GM12801 (cell line): ENCODE measurements at regions not wholly inside any gene's neighbourhood (a gene's known extent, or its start where the extent isn't known, plus 50 kb on each side); places are given as distances from the start of the nearest gene placed in this dataset.

ENCODE experiments used
- TF ChIP-seq, protein P1 (sequence below): IDR thresholded peaks from one replicate; pipeline ENCODE4 v1.5.1; 2011; ENCODE audit warnings: control low read depth; ENCODE audit not compliant: insufficient read length; ENCODE audit errors: extremely low read depth

GRCh38 chr11:95456714-95457491 lies 225.9 kb upstream of the SESN3 start:
- TF ChIP-seq, protein P1, sequence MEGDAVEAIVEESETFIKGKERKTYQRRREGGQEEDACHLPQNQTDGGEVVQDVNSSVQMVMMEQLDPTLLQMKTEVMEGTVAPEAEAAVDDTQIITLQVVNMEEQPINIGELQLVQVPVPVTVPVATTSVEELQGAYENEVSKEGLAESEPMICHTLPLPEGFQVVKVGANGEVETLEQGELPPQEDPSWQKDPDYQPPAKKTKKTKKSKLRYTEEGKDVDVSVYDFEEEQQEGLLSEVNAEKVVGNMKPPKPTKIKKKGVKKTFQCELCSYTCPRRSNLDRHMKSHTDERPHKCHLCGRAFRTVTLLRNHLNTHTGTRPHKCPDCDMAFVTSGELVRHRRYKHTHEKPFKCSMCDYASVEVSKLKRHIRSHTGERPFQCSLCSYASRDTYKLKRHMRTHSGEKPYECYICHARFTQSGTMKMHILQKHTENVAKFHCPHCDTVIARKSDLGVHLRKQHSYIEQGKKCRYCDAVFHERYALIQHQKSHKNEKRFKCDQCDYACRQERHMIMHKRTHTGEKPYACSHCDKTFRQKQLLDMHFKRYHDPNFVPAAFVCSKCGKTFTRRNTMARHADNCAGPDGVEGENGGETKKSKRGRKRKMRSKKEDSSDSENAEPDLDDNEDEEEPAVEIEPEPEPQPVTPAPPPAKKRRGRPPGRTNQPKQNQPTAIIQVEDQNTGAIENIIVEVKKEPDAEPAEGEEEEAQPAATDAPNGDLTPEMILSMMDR = no peak

DNA sequence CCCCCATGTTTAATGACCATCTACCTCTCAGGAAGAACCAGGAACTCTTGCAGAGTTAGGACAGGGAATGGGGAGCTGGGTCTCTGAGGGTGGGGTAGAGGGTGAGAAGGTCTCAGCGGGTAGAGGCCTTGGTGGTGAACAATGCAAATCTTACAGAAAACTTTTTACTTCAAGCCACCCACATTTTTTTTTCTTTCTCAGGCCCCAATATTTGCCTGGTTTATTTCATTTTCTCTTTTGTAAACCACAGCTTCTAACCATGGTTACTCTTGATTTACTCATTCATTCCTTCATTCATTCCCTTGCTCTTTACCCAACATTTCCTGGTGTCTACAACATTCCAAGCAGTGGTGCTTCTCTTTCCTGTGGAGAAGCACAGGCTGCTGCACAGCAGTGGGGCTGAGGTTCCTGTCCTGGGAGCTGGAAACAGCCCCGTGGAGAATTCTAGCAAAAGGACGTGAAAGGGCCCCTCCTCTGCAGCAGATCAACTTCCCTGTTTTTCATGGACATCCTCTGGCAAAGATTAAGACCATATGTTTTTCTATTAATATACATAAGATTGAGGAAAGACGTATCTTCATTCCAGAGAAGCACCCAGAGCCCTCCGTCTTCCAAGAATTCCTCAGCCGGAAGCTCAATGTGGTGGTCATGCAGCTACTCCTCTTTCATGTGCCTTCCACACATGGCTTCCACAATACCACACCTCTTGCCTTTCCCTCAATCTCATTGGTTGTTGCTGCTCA lies 224.4 kb upstream of the SESN3 start:
- TF ChIP-seq, protein P1 = no peak

DNA sequence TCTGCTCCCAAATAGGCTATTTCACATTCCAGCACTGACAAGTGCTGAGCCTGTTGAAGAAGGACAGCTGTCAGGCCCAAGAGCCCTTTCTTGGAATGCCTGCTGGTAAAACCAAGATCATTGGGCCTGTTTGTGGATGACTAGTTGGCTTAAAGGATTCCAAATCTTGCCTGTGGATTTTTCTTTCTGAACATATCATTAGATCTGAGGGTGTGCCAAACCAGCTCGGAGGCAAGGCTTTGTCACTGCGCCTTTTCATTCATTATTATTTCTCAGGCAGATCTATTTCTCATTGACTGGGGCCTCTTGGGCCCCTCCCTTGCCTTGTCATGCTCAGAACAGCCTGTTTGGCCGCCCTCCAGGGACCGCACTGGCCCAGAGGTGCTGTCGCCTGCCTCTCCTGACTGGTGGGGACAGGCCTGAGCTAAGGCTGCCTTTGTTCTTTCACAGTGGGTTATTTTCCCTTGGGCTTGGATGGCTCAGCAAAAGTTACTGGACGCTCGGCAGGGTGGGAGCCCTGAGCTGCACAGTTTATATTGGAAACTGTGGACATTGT lies 222.7 kb upstream of the SESN3 start:
- TF ChIP-seq, protein P1 = no peak

- TF ChIP-seq, protein P1 = no peak
Measured at GRCh38 chr11:95451682-95452081, 220.7 kb upstream of the SESN3 start.

DNA sequence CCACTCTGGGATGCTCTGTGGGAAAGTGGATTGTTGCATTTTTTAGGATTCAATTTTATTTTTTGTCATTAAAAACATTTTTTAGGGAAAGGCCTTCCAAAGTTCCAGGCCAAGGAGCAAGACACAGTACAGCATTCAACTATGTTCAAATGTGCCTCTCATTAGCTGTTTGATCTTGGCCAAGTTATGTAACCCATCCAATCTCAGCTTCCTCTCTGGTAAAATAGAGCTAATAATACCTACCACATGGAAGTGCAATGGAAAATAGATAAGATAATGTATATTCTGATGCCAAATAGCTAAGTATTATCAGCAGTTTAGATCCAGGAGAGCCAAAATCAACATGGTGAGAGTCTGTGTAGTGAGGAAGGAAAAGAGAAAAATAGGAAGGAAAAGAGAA lies 220.3 kb upstream of the SESN3 start:
- TF ChIP-seq, protein P1 = no peak

DNA sequence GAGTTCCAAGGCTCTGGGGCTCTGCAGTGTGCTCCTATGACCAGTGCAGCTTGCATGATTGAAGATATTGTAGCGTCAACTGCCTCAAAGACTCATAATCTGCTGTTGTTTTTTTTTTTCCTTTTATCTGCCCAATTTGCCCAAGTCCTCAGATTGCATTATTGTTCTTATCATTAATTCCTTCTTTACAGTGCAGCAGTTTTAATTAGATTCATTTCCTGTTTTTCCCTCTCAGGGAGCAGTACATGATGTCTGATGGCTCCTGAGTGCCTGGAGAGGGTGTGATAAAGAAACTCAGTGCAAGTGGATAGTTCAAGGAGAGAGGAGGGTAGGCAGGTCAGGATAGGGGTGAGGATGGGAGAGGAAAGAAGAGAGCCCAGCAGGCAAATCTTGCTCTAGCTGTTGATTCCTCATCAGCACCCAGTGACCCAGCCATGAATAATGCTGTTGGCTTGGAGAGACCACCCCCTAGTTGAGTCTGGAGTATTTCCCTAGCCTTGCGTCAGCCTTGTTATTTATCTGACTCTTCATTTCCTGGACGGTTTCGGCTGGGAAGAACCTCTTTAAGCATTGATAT lies 219.6 kb upstream of the SESN3 start:
- TF ChIP-seq, protein P1 = no peak

DNA sequence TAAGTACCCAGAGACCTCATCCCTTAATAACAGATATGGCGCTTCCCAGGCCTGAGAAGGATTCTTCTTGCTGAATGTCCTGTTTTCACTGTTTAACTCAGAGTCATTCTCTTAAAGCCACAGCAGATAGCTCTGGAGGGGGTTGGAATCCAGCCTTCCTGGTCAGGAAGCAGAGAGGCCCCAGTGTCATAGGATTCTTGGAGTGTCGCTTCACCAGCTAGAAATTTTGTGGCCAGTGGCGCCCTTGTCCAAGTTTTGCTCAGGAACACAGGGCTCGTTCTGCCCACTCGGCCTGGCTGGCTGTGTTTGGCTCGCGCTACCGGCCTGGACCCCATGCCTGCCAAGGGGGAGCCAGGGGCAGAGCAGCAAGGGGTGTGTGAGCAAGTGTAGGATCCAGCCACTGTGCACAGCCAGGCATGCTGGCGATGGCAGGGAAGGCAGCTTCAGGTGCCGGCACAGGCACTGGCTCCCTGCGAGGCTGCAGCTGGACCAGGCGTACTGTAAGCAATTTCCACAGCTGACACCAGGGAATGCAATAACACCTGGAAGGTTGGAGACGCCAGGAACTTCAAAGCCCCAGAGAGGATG lies 214.8 kb upstream of the SESN3 start:
- TF ChIP-seq, protein P1 = no peak
